Astrocyte (in vitro differentiated cells and primary cell): ENCODE measurements at regions not wholly inside any gene's neighbourhood (a gene's known extent, or its start where the extent isn't known, plus 50 kb on each side); places are given as distances from the start of the nearest gene placed in this dataset.

Experiments used
- DNase-seq: peaks from one replicate; pipeline ENCODE4 v3.0.0-alpha.2; 2010; ENCODE audit warnings: low read depth
- FAIRE-seq: peaks from 2 replicates; lab custom pipeline; 2011; peaks lifted over from hg19 to GRCh38; lab: Jason Lieb, UNC
- H2AFZ ChIP-seq: 2 replicates; pipeline ENCODE4 v1.6.0; 2012; ENCODE audit warnings: low read depth, low read length, inconsistent platforms
- H3K27ac ChIP-seq: 2 replicates; pipeline ENCODE4 v1.5.1; 2011; ENCODE audit warnings: low read depth, low read length, inconsistent platforms
- H3K27me3 ChIP-seq: 2 replicates; pipeline ENCODE4 v1.6.0; 2011; ENCODE audit warnings: low read length, inconsistent platforms; ENCODE audit not compliant: insufficient read depth
- H3K36me3 ChIP-seq: 2 replicates; pipeline ENCODE4 v1.5.1; 2011; ENCODE audit warnings: low read length, inconsistent platforms; ENCODE audit not compliant: insufficient read depth
- H3K4me1 ChIP-seq: 2 replicates; pipeline ENCODE4 v1.5.1; 2011; ENCODE audit warnings: low read length, inconsistent platforms; ENCODE audit not compliant: insufficient read depth
- H3K4me2 ChIP-seq: 2 replicates; pipeline ENCODE4 v1.6.0; 2012; ENCODE audit warnings: low read length, inconsistent platforms
- H3K4me3 ChIP-seq: 2 replicates; pipeline ENCODE4 v1.5.1; 2011; ENCODE audit warnings: low read depth, mild to moderate bottlenecking, low read length, inconsistent platforms; ENCODE audit not compliant: insufficient read depth
- H3K79me2 ChIP-seq: 2 replicates; pipeline ENCODE4 v1.6.0; 2012; ENCODE audit warnings: mild to moderate bottlenecking, low read length, inconsistent platforms; ENCODE audit not compliant: insufficient read depth
- H3K9ac ChIP-seq: 2 replicates; pipeline ENCODE4 v1.6.0; 2012; ENCODE audit warnings: mild to moderate bottlenecking, low read length, inconsistent platforms
- H3K9me3 ChIP-seq: 2 replicates; pipeline ENCODE4 v1.5.1; 2012; ENCODE audit warnings: low read depth, mild to moderate bottlenecking, low read length, inconsistent platforms; ENCODE audit not compliant: insufficient read depth
- H4K20me1 ChIP-seq: 2 replicates; pipeline ENCODE4 v1.6.0; 2012; ENCODE audit warnings: low read length, inconsistent platforms; ENCODE audit not compliant: insufficient read depth
- H3K27ac Mint-ChIP-seq: one replicate; pipeline ENCODE4 v1.8.0; 2021; ENCODE audit warnings: mild to moderate bottlenecking, mixed read lengths; ENCODE audit not compliant: unreplicated experiment
- H3K27me3 Mint-ChIP-seq: one replicate; pipeline ENCODE4 v1.8.0; 2021; ENCODE audit warnings: low read depth, mixed read lengths; ENCODE audit not compliant: unreplicated experiment
- H3K36me3 Mint-ChIP-seq: one replicate; pipeline ENCODE4 v1.8.0; 2021; ENCODE audit warnings: low read depth, mixed read lengths; ENCODE audit not compliant: unreplicated experiment
- H3K4me1 Mint-ChIP-seq: one replicate; pipeline ENCODE4 v1.8.0; 2021; ENCODE audit warnings: low read depth, mixed read lengths; ENCODE audit not compliant: unreplicated experiment
- H3K4me3 Mint-ChIP-seq: one replicate; pipeline ENCODE4 v1.8.0; 2021; ENCODE audit warnings: mild to moderate bottlenecking, moderate library complexity, mixed read lengths; ENCODE audit not compliant: unreplicated experiment
- H3K9me3 Mint-ChIP-seq: one replicate; pipeline ENCODE4 v1.8.0; 2021; ENCODE audit warnings: mild to moderate bottlenecking, mixed read lengths; ENCODE audit not compliant: unreplicated experiment
- EZH2 ChIP-seq: IDR thresholded peaks from 2 replicates; pipeline ENCODE4 v1.6.1; 2012; ENCODE audit warnings: mild to moderate bottlenecking, low read length, inconsistent platforms; ENCODE audit not compliant: insufficient read depth
- TF ChIP-seq, protein P1 (sequence below): IDR thresholded peaks from 2 replicates; pipeline ENCODE4 v1.5.1; 2011; ENCODE audit warnings: low read depth, mild to moderate bottlenecking, inconsistent platforms, low read length, moderate library complexity; ENCODE audit not compliant: insufficient read depth

DNA sequence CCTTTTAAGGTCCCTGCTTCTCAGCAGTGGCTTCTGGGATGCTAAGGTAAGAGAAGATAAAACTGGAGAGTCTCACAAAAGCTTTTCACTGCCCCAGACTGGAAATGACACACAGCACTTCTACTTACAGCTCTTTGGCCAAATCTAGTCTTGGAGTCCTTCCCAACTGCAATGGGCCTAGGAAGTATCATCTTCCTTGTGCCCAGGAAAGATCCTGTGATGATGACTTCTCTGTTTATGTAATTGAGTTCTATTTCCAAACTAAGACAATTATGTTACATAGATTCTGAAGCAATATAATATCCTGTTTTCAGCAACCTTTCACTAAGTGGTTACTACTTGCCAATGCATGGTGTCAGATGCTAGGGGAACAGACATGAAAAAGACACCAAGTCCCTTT lies 234.1 kb downstream of the PTEN start:
- H3K4me3 Mint-ChIP-seq: no peak overlapping the region
- no peaks in the 10 kb centered on the region for H3K4me1 Mint-ChIP-seq
- Histone ChIP-seq H4K20me1 (no peaks in the 10 kb centered on the region), H2AFZ (no peak overlapping the region), H3K9ac (no peak overlapping the region), H3K27ac (no peak overlapping the region), H3K4me3 (no peak overlapping the region), H3K9me3 (no peaks in the 10 kb centered on the region), H3K27me3 (no peaks in the 10 kb centered on the region), H3K36me3 (no peaks in the 10 kb centered on the region), H3K4me1 (no peaks in the 10 kb centered on the region), H3K79me2 (no peaks in the 10 kb centered on the region), H3K4me2 (no peak overlapping the region)
- no peaks in the 10 kb centered on the region for H3K27me3 Mint-ChIP-seq
- no peaks in the 10 kb centered on the region for H3K9me3 Mint-ChIP-seq
- DNase-seq (no peak), FAIRE-seq (no peak)
- H3K27ac Mint-ChIP-seq: no peak overlapping the region
- TF ChIP-seq EZH2: no peak
- TF ChIP-seq, protein P1, sequence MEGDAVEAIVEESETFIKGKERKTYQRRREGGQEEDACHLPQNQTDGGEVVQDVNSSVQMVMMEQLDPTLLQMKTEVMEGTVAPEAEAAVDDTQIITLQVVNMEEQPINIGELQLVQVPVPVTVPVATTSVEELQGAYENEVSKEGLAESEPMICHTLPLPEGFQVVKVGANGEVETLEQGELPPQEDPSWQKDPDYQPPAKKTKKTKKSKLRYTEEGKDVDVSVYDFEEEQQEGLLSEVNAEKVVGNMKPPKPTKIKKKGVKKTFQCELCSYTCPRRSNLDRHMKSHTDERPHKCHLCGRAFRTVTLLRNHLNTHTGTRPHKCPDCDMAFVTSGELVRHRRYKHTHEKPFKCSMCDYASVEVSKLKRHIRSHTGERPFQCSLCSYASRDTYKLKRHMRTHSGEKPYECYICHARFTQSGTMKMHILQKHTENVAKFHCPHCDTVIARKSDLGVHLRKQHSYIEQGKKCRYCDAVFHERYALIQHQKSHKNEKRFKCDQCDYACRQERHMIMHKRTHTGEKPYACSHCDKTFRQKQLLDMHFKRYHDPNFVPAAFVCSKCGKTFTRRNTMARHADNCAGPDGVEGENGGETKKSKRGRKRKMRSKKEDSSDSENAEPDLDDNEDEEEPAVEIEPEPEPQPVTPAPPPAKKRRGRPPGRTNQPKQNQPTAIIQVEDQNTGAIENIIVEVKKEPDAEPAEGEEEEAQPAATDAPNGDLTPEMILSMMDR: no peak
- H3K36me3 Mint-ChIP-seq: no peaks in the 10 kb centered on the region

DNA sequence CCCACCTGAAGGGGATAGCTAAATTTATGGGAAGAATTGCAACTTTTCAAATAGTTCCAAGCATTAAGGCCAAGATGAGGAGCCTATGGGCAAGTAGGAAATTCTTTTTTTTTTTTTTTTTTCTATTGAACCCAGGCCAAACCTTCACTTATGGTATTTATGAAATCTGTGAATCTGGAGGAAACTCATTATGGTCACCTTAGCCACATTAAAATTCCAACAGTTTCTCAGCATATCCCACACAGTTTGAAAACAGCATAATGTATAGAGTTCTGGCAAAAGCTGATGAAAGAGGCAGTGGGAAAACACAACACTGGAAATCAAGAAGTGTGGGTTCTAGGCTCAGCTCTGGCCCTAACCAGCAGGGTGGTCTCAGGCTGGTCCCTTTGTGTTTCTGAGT lies 236.9 kb downstream of the PTEN start:
- no peak for DNase-seq
- no peaks in the 10 kb centered on the region for H3K27me3 ChIP-seq
- Mint-ChIP-seq H3K4me3 (no peak overlapping the region), H3K27ac (no peak overlapping the region), H3K36me3 (no peaks in the 10 kb centered on the region), H3K27me3 (no peaks in the 10 kb centered on the region), H3K4me1 (no peaks in the 10 kb centered on the region), H3K9me3 (no peaks in the 10 kb centered on the region)
- no peaks in the 10 kb centered on the region for H3K36me3 ChIP-seq
- H3K27ac ChIP-seq: no peak overlapping the region
- FAIRE-seq: no peak
- H2AFZ ChIP-seq: no peak overlapping the region
- TF ChIP-seq, protein P1: no peak
- TF ChIP-seq EZH2: no peak
- H3K9me3 ChIP-seq: no peaks in the 10 kb centered on the region
- H3K4me1 ChIP-seq: no peaks in the 10 kb centered on the region
- H3K79me2 ChIP-seq: no peaks in the 10 kb centered on the region
- no peak overlapping the region for H3K4me3 ChIP-seq
- no peaks in the 10 kb centered on the region for H4K20me1 ChIP-seq
- H3K9ac ChIP-seq: no peak overlapping the region
- no peak overlapping the region for H3K4me2 ChIP-seq

DNA sequence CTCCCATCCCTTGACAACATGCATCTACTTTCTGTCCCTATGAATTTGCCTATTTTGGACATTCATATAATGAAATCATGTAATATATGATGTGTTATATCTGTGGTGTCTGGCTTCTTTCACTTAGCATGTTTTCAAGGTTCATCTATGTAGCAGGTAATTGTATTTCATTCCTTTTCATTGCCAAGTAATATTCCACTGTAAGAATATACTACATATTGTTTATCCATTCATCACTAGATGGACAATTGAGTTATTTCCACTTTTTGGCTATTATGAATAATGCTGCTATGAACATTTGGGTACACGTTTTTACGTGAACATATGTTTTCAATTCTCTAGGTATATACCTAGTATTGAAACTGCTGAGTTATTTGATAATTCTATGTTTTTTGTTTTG lies 238.2 kb downstream of the PTEN start:
- Histone ChIP-seq H3K4me3 (no peak overlapping the region), H3K9me3 (no peaks in the 10 kb centered on the region), H3K4me1 (no peaks in the 10 kb centered on the region), H2AFZ (no peak overlapping the region), H3K4me2 (no peak overlapping the region), H3K36me3 (no peaks in the 10 kb centered on the region), H3K9ac (no peak overlapping the region), H3K27me3 (no peaks in the 10 kb centered on the region), H4K20me1 (no peaks in the 10 kb centered on the region), H3K79me2 (no peaks in the 10 kb centered on the region), H3K27ac (no peak overlapping the region)
- Mint-ChIP-seq H3K4me1 (no peaks in the 10 kb centered on the region), H3K4me3 (no peak overlapping the region), H3K9me3 (no peaks in the 10 kb centered on the region), H3K27me3 (no peaks in the 10 kb centered on the region), H3K27ac (no peak overlapping the region), H3K36me3 (no peaks in the 10 kb centered on the region)
- TF ChIP-seq, protein P1: no peak
- no peak for TF ChIP-seq EZH2
- FAIRE-seq (no peak), DNase-seq (no peak)
